ENCODE measurements at regions not wholly inside any gene's neighbourhood (a gene's known extent, or its start where the extent isn't known, plus 50 kb on each side); places are given as distances from the start of the nearest gene placed in this dataset.

- no peak for DNase-seq
Measured at GRCh38 chr3:13223574-13224237, 150.5 kb upstream of the IQSEC1 start.

GRCh38 chr3:13222891-13223573 lies 149.8 kb upstream of the IQSEC1 start:
- no peak for DNase-seq

DNA sequence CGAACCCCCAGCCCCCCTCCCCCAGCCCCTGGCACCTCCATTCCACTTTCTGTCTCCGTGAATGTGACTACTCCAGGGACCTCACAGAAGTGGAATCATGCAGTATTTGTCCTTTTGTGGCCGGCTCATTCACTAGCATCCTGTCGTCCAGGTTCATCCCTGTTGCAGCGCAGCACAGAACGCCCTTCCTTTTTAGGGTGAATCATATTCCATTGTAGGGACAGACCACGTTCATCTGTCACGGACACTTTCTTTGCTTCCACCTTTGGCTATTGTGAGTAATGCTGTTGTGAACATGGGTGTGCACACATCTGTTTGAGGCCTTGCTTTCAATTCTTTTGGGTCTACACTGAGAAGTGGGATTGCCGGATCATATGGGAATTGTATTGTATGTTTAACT lies 148.9 kb upstream of the IQSEC1 start:
- DNase-seq, result no peak

DNA sequence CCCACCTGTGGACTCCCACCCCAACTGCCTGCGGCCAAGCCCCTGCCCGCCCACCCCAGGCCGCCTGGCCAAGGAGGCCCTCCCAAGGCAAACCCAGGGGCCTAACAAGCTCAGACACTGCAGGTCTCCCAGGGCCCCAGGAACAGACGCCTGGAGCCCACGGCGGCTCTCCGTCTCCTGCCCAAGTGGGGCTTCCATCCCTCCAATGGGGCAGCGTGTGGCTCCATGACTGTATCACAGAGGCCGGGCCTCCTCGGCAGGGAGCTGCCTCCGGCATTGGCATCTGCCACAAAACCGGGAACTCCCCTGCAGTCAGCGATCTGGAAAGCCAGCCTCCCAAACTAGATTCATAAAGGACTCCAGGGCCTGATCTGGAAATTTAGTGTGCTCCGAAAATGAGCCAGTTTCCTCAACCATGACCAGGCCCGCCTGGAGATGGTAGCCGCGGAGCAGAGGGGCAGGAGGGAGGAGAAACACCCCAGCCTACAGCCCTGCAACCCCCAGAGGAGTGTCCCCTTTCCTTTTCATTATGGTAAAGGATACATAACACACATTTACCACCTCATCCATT lies 148.3 kb upstream of the IQSEC1 start:
- no peak for DNase-seq

DNA sequence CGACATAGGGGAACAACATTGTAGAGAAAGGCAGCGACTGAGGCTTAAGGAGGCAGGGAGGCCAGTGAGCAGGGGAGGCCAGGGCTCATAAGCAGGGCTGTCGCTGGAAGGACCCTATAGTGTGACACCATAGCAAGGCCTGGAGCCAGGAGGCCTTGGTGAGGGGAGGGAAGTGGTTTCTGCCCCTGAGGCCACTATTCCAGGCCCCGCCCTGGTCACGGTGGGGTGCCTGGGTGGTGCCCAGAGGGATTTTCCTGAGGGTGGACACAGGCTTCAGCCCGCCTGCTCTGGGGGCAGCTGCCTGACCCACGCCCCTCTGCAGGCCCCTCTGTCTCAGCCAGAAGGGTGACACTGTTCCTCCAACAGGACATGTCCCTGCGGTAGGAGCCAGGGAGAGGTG lies 147.8 kb upstream of the IQSEC1 start:
- no peak for DNase-seq

- no peak for DNase-seq
Measured at GRCh38 chr3:13219902-13220296, 146.7 kb upstream of the IQSEC1 start.

DNA sequence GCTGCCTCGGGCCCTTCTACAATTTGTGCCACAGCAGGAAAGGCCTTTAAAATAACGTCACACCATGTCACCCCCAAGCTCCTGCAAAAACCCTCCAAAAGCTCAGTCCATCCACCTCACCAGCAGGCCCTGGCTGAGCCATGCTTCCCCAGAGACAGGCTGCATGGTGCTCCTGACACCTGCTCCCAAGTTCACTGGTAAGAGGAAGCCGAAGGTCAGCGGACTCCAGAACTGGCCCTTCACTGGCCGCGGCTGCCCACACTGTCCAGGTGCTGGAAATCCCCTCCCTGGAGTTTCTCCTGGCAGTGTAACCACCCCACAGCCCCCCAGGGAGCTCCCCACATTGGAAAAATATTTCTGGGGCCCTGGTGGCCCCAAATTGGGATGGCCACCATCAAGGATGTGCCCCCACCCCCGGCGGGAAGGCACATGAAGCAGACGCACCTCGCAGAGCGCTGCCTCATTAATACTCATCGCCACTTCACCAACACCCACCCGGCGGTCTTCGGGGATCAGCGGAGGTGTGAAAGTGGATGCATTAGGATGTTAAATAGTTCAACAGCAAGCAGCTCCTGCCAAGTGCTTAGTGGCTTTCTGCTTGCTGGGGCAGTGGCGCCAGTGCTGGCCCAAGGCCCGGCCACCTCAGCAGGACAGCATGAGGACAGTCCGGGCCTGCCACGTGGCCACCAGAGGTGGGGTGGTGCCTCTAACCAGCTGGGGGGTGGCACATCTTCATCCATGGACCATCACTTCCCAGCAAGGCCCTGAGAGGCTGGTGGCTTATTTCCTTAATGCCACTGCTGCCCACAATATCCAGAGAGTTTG lies 146.1 kb upstream of the IQSEC1 start:
- no peak for DNase-seq

DNA sequence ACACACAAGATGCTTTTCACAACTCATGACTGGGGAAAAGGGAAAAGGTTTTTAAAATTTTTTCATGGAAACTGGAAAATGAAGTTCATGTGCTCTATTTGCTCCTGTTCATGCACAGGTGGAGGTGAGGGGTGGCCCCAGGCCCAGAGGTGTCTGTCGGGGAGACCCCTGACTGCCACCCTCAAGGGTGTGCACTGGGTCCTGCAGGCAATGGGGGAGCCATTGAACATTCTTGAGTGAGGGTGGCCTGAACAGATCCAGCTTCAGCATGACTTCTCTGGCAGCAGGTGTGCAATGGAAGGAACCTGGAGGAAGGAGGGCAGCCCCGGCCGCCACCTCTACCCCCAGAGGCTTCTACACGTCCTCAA lies 145.3 kb upstream of the IQSEC1 start:
- no peak for DNase-seq

- no peak for DNase-seq
Measured at GRCh38 chr3:13217736-13218540, 144.7 kb upstream of the IQSEC1 start.

GRCh38 chr3:13217253-13217652 lies 144.0 kb upstream of the IQSEC1 start:
- DNase-seq, result no peak

- DNase-seq, result no peak
Measured at GRCh38 chr3:13215940-13216546, 142.8 kb upstream of the IQSEC1 start.

DNA sequence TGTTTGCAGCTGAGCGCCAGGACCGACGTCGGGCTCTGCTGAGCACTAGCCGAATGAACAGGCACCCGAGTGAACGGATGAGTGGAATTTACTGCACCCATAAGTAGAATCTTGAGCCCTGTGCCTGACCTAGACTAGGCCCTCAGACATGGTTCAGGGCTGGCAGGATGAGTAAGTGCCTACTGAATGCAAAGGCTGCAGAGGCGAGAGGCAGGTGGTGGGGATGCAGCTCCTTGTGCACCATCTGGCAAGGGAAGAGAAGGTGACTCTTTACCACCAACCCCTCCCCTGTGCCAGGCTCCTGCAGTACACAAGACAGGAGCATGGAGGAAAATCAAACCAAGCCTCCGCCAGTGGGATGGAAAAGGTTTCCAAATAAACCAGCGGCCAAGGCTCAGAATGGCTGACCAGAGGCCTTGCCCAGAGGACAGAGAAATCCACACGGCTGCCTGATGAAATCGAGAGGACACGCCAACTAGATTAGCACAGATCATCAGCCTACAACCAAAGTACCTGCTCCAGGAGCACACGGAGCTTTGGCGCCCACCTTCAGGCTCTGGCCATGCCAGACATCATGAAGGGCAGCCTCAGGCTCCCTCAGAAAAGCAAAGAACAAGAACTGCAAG lies 141.7 kb upstream of the IQSEC1 start:
- no peak for DNase-seq

DNA sequence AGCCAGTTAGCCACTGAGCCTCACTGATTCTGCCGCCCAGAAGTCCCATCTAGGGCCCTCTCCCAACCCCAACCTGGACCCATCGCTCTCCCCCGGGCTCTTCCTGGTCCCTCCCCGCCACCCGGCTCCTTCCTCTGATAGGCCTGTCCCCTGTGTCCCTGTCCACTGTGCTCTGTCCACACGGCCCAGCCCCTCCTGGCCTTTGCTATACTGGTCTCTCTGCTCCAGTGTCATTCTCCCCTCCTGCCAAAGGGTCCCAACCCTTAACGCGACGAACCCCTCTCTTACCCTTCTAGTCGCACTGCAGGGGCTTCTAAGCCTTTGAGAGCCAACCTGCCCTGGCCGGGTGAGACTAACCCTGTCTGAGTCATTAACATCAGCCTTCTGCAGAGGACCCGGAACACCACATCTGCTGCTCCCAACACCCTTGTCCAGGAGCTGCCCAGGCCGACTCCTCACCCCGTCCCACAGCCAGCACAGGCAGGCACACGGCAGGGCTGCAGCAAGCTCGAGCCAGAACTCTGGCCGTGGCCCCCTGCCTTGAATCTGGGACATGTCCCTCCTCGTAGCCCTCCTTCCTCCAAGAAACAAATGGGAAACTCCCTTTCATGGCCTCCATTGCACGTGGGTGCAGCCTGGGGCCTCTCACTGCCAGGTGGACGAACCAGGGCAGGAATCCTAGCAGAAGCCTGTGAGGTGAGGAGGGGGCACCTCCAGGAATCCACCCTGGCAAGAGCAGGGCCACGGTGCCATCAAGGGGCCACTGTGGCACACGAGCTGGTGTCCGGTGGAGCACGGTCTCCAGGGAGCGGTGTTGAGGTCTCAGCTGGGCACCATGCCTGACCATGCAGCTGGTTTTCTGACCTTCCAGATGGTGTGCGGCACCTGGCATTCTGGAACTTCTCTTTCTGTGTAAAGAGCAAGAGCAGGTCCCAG lies 140.9 kb upstream of the IQSEC1 start:
- no peak for DNase-seq

GRCh38 chr3:13213490-13213889 lies 140.3 kb upstream of the IQSEC1 start:
- DNase-seq, result no peak

- DNase-seq, result no peak
Measured at GRCh38 chr3:13211605-13212210, 138.5 kb upstream of the IQSEC1 start.

DNA sequence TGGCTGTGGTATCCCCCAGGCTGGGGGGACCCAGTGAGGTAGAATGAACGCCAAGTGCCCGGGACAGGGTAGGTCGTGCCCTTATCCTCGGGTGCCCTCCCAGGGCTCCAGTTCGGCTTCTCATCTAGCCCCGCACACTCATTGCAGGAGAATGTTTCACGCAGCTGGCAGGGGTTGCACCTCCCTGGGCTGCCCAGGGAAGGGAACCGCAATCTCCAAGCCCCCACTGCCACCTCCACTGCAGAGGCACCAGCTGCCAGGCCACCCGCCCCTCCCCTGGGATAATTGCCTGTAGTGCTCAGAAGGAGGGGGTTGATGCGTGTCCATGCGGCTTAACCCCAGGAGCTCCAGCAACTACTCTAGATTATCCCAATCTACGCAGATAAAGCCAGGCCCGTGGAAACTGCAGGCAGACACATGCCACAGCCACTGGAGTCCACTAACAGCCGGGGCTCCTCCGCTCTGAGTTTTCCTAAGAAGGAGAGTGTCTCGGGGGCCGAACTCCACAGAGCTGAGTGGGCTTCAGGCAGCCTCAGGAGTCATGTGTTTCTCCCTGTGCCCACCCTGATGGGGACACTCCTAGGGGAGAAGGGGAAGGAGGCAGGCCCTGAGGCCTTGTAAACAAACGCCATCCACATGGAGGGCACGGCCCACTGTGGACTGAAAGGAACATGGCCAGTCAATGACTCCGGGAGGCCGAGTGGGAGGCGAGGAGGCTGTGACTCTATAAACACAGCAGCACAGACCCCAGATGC lies 137.2 kb upstream of the IQSEC1 start:
- no peak for DNase-seq

DNA sequence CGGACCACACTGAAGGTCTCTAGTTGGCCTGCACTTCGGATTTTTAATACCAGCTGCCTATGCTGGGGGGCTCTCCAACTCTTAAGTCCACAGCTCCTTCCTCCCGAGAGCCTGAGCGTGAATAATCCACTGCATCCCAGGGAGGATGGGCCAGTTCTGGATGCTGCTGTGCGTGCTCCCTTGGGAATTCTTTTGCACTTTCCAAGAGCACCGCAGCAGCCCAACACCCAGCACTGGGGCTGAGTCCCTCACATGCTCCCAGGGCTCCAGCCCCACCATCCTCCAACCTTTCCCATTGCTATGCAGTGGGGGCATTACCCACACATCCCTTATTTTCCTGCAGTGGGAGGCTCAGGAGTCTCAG lies 136.4 kb upstream of the IQSEC1 start:
- DNase-seq, result no peak

GRCh38 chr3:13208706-13209633 lies 135.7 kb upstream of the IQSEC1 start:
- no peak for DNase-seq

Measured in T1000 (cell line).